ENCODE measurements at regions not wholly inside any gene's neighbourhood (a gene's known extent, or its start where the extent isn't known, plus 50 kb on each side); places are given as distances from the start of the nearest gene placed in this dataset.

GRCh38 chr3:166962911-166963310, 417.2 kb downstream of the ZBBX start:
- WGBS, 2 donors = 17 to 28% methylated on average over 2 of the region's 2 CpGs
- Histone ChIP-seq H3K36me3 (replicated peaks in 1 of 2; ENCODE audit: insufficient read depth in 1 of 2, low read depth in 2 of 2) (no peaks in the 10 kb centered on the region), H3K4me1 (no peaks in the 10 kb centered on the region), H3K27ac (no peak overlapping the region), H3K27me3 (no peaks in the 10 kb centered on the region), H3K4me3 (no peak overlapping the region), H3K9me3 (no peaks in the 10 kb centered on the region)
- ATAC-seq (no peak), DNase-seq (no peak)
- TF ChIP-seq POLR2A (IDR thresholded peaks at IDR 0.05) = no peak
- no peak for TF ChIP-seq CTCF (IDR thresholded peaks at IDR 0.05)
- intact Hi-C loops (cut with DNase I) = no loop called here

- TF ChIP-seq POLR2A (IDR thresholded peaks at IDR 0.05) (no peak), CTCF (IDR thresholded peaks at IDR 0.05) (no peak)
- Histone ChIP-seq H3K27me3 (no peaks in the 10 kb centered on the region), H3K36me3 (replicated peaks in 1 of 2; ENCODE audit: insufficient read depth in 1 of 2, low read depth in 2 of 2) (no peaks in the 10 kb centered on the region), H3K4me1 (no peaks in the 10 kb centered on the region), H3K27ac (no peak overlapping the region), H3K4me3 (no peak overlapping the region), H3K9me3 (no peaks in the 10 kb centered on the region)
- intact Hi-C loops (cut with DNase I) = no loop called here
- no peak for ATAC-seq
- WGBS, 2 donors = 53 to 54% methylated on average over 3 of the region's 3 CpGs
- no peak for DNase-seq
Measured at GRCh38 chr3:166957121-166957520, 423.0 kb downstream of the ZBBX start.

- H3K9me3 ChIP-seq = no peaks in the 10 kb centered on the region
Measured at GRCh38 chr3:166955201-166955939, 424.7 kb downstream of the ZBBX start.

GRCh38 chr3:166934879-166935278, 445.2 kb downstream of the ZBBX start:
- Histone ChIP-seq H3K9me3 (no peaks in the 10 kb centered on the region), H3K36me3 (replicated peaks in 1 of 2; ENCODE audit: insufficient read depth in 1 of 2, low read depth in 2 of 2) (no peaks in the 10 kb centered on the region), H3K4me1 (no peaks in the 10 kb centered on the region), H3K27me3 (no peaks in the 10 kb centered on the region), H3K27ac (no peak overlapping the region), H3K4me3 (no peak overlapping the region)
- ATAC-seq (no peak), DNase-seq (no peak)
- TF ChIP-seq POLR2A (IDR thresholded peaks at IDR 0.05) = no peak
- TF ChIP-seq CTCF (IDR thresholded peaks at IDR 0.05) = no peak
- 80 to 86% methylated on average over 3 of the region's 3 CpGs for WGBS, 2 donors
- intact Hi-C loops (cut with DNase I) = no loop called here

More at GRCh38 chr3:166955201-166955939, 424.7 kb downstream of the ZBBX start:
- H3K27ac ChIP-seq = no peak overlapping the region
- H3K4me3 ChIP-seq = no peak overlapping the region
- intact Hi-C loops (cut with DNase I) = no loop called here
- H3K27me3 ChIP-seq = no peaks in the 10 kb centered on the region
- TF ChIP-seq CTCF (IDR thresholded peaks at IDR 0.05) (no peak), POLR2A (IDR thresholded peaks at IDR 0.05) (no peak)
- ATAC-seq (no peak), DNase-seq (no peak)
- WGBS, 2 donors = 85% methylated on average over 5 to 7 of the region's 7 CpGs
- H3K36me3 ChIP-seq (replicated peaks in 1 of 2; ENCODE audit: insufficient read depth in 1 of 2, low read depth in 2 of 2) = no peaks in the 10 kb centered on the region
- H3K4me1 ChIP-seq = no peaks in the 10 kb centered on the region

GRCh38 chr3:166917437-166917836, 462.7 kb downstream of the ZBBX start:
- ATAC-seq = no peak
- WGBS, 2 donors = 82% methylated on average over 1 of the region's 1 CpG; no CpG with 5 or more reads in 1 of the 2 donors
- H3K27me3 ChIP-seq = no peaks in the 10 kb centered on the region
- H3K27ac ChIP-seq = no peak overlapping the region
- H3K9me3 ChIP-seq = peaks cover 0 to 11% (median 0%) of the 10 kb centered on the region in 3 donors
- H3K4me1 ChIP-seq = no peaks in the 10 kb centered on the region
- H3K36me3 ChIP-seq (replicated peaks in 1 of 2; ENCODE audit: insufficient read depth in 1 of 2, low read depth in 2 of 2) = no peaks in the 10 kb centered on the region
- DNase-seq = no peak
- intact Hi-C loops (cut with DNase I) = no loop called here
- TF ChIP-seq CTCF (IDR thresholded peaks at IDR 0.05) (no peak), POLR2A (IDR thresholded peaks at IDR 0.05) (no peak)
- no peak overlapping the region for H3K4me3 ChIP-seq

Data from body of pancreas (tissue), 4 donors.